ENCODE measurements at regions not wholly inside any gene's neighbourhood (a gene's known extent, or its start where the extent isn't known, plus 50 kb on each side); places are given as distances from the start of the nearest gene placed in this dataset.

GRCh38 chr21:18522181-18522972 is 118.8 kb upstream of the TMPRSS15 start:
- Histone ChIP-seq H3K27me3 (replicated peaks; ENCODE audit: insufficient read depth) (no peaks in the 10 kb centered on the region), H4K20me1 (ENCODE audit: insufficient read depth) (no peaks in the 10 kb centered on the region), H3K4me1 (ENCODE audit: insufficient read depth) (no peaks in the 10 kb centered on the region), H3K9me2 (ENCODE audit: insufficient read depth) (no peaks in the 10 kb centered on the region), H3K9ac (no peak overlapping the region), H3K36me3 (ENCODE audit: low read depth) (no peaks in the 10 kb centered on the region), H2AFZ (no peak overlapping the region), H3K79me2 (ENCODE audit: insufficient read depth) (no peaks in the 10 kb centered on the region), H3K27ac (no peak overlapping the region), H3K9me3 (ENCODE audit: low read depth) (no peaks in the 10 kb centered on the region), H3K4me3 (no peak overlapping the region), H3K4me2 (ENCODE audit: unreplicated experiment) (no peak overlapping the region), H3F3A (ENCODE audit: insufficient read depth) (no peaks in the 10 kb centered on the region)
- TF ChIP-seq EZH2 (IDR thresholded peaks at IDR 0.05; ENCODE audit: insufficient read depth, poor library complexity, severe bottlenecking), result no peak
- TF ChIP-seq EZH2phosphoT487 (IDR thresholded peaks at IDR 0.05; ENCODE audit: insufficient read depth, low read depth), result no peak
- in situ Hi-C loops (cut with MboI), result no loop called here
- DNase-seq, result no peak
- WGBS, 2 experiments (ENCODE audit: low coverage in 1 of 2, low lambda C conversion rate in 2 of 2, missing lambda C conversion rate in 2 of 2), result 14 to 16% methylated on average over 7 of the region's 7 CpGs

DNA sequence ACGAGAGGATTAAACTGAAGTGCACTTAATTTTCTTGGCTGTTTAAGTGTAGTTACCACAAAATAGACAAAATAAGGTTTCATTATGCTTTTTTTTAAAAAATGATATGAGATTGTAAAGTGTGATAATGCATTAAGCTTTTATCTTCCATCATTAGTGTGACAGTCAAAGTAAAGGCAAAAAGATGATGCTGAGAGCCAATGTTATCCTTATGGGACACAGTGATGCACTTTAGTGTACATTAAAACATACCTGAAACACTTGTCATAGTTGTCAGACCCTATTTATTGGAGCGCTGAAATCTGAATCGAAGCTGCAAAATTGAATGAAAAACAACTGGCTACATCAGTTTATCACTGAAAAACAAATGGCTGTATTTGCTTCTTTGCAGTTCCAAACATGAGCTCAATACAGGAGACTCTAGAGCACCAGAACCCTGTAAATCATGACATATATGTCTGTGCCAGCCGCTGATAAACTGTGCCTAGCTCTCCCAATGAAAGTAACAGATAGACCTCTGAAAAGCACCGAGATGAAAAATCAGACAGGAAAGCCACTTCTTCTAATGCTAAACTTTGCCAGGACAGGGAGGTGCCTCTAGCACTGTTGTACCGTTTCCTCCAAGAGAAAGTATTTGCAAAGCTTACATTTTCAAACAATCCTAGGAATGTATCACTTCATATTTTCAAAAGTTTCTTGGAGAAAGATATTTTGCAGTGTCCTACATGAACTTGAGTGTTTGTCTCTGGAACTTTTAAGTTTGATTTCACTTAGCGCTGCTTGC is 120.7 kb upstream of the TMPRSS15 start:
- TF ChIP-seq EZH2phosphoT487 (IDR thresholded peaks at IDR 0.05; ENCODE audit: insufficient read depth, low read depth), result no peak
- DNase-seq, result no peak
- H3K27me3 ChIP-seq (replicated peaks; ENCODE audit: insufficient read depth), result no peaks in the 10 kb centered on the region
- no peak overlapping the region for H3K4me2 ChIP-seq (ENCODE audit: unreplicated experiment)
- no peaks in the 10 kb centered on the region for H3K9me3 ChIP-seq (ENCODE audit: low read depth)
- H3K4me3 ChIP-seq, result no peak overlapping the region
- no peak overlapping the region for H3K9ac ChIP-seq
- H3K79me2 ChIP-seq (ENCODE audit: insufficient read depth), result no peaks in the 10 kb centered on the region
- no peak overlapping the region for H2AFZ ChIP-seq
- no peaks in the 10 kb centered on the region for H3K4me1 ChIP-seq (ENCODE audit: insufficient read depth)
- H3K36me3 ChIP-seq (ENCODE audit: low read depth), result no peaks in the 10 kb centered on the region
- H4K20me1 ChIP-seq (ENCODE audit: insufficient read depth), result no peaks in the 10 kb centered on the region
- in situ Hi-C loops (cut with MboI), result no loop called here
- no peak overlapping the region for H3K27ac ChIP-seq
- WGBS, 2 experiments (ENCODE audit: low coverage in 1 of 2, low lambda C conversion rate in 2 of 2, missing lambda C conversion rate in 2 of 2), result 20 to 21% methylated on average over 7 of the region's 7 CpGs
- no peaks in the 10 kb centered on the region for H3K9me2 ChIP-seq (ENCODE audit: insufficient read depth)
- H3F3A ChIP-seq (ENCODE audit: insufficient read depth), result no peaks in the 10 kb centered on the region

- in situ Hi-C loops (cut with MboI), result no loop called here
- Histone ChIP-seq H3K27me3 (replicated peaks; ENCODE audit: insufficient read depth) (no peaks in the 10 kb centered on the region), H3K4me2 (ENCODE audit: unreplicated experiment) (no peak overlapping the region), H2AFZ (no peak overlapping the region), H3K27ac (no peak overlapping the region), H3F3A (ENCODE audit: insufficient read depth) (no peaks in the 10 kb centered on the region), H3K4me3 (no peak overlapping the region), H3K9ac (no peak overlapping the region), H4K20me1 (ENCODE audit: insufficient read depth) (no peaks in the 10 kb centered on the region), H3K79me2 (ENCODE audit: insufficient read depth) (no peaks in the 10 kb centered on the region), H3K4me1 (ENCODE audit: insufficient read depth) (no peaks in the 10 kb centered on the region), H3K36me3 (ENCODE audit: low read depth) (no peaks in the 10 kb centered on the region), H3K9me2 (ENCODE audit: insufficient read depth) (no peaks in the 10 kb centered on the region), H3K9me3 (ENCODE audit: low read depth) (peaks cover 5% of the 10 kb centered on the region)
- TF ChIP-seq EZH2 (IDR thresholded peaks at IDR 0.05; ENCODE audit: insufficient read depth, poor library complexity, severe bottlenecking) (no peak), EZH2phosphoT487 (IDR thresholded peaks at IDR 0.05; ENCODE audit: insufficient read depth, low read depth) (no peak)
- peak; percentile 0 for DNase-seq
- WGBS, 2 experiments (ENCODE audit: low coverage in 1 of 2, low lambda C conversion rate in 2 of 2, missing lambda C conversion rate in 2 of 2), result 0% methylated on average over 1 of the region's 1 CpG
Measured at GRCh38 chr21:18529254-18529653, 125.7 kb upstream of the TMPRSS15 start.

DNA sequence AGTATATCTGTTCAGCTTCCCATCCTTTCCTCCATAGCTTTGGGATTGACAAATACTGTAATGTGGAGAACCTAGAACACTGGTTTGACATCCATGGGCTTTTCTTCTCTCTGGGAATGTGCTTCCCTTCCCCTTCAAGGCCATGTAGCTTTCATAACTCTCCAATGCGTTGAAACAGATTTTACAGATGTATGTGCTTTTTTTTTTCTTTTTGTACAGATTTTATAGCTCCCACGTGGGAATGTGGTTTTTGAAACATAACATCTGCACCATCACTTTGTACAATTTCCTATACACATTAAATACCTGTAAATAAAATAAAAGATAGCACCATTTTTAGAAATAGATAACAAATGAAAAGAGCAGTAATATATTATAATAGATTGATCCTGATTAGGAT is 138.5 kb upstream of the TMPRSS15 start:
- H3K4me1 ChIP-seq (ENCODE audit: insufficient read depth), result no peaks in the 10 kb centered on the region
- H4K20me1 ChIP-seq (ENCODE audit: insufficient read depth), result no peaks in the 10 kb centered on the region
- H3K9ac ChIP-seq, result no peak overlapping the region
- no peaks in the 10 kb centered on the region for H3K79me2 ChIP-seq (ENCODE audit: insufficient read depth)
- no peaks in the 10 kb centered on the region for H3K36me3 ChIP-seq (ENCODE audit: low read depth)
- in situ Hi-C loops (cut with MboI), result no loop called here
- H3K4me3 ChIP-seq, result no peak overlapping the region
- no peaks in the 10 kb centered on the region for H3K9me2 ChIP-seq (ENCODE audit: insufficient read depth)
- no peaks in the 10 kb centered on the region for H3F3A ChIP-seq (ENCODE audit: insufficient read depth)
- TF ChIP-seq EZH2 (IDR thresholded peaks at IDR 0.05; ENCODE audit: insufficient read depth, poor library complexity, severe bottlenecking), result no peak
- no peak overlapping the region for H3K27ac ChIP-seq
- 5% methylated on average over 2 of the region's 2 CpGs for WGBS, 2 experiments (ENCODE audit: low coverage in 1 of 2, low lambda C conversion rate in 2 of 2, missing lambda C conversion rate in 2 of 2)
- H2AFZ ChIP-seq, result no peak overlapping the region
- peaks cover 4% of the 10 kb centered on the region for H3K9me3 ChIP-seq (ENCODE audit: low read depth)
- DNase-seq, result no peak
- no peaks in the 10 kb centered on the region for H3K27me3 ChIP-seq (replicated peaks; ENCODE audit: insufficient read depth)
- no peak overlapping the region for H3K4me2 ChIP-seq (ENCODE audit: unreplicated experiment)
